ENCODE measurements at regions not wholly inside any gene's neighbourhood (a gene's known extent, or its start where the extent isn't known, plus 50 kb on each side); places are given as distances from the start of the nearest gene placed in this dataset.

DNA sequence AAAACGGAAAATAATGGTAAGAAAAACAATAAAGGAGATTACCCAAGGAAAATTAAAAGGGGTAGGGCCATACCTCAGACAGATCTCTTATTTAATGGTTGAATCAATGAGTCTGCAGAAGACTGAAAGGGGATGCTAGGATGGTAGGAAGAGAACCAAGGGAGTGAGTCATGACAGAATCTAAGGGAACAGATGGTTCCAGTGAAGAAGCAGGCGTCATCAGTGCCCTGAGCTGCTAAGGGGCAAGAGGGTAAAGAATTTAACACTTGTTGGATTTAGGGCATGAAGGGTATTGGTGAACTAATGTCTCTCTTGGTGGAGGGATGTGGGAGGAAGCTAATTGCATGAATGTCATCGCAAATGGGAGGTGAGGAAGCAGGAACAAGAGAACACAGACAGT is 329.2 kb upstream of the TSHZ3 start:
- TF ChIP-seq, protein P1, sequence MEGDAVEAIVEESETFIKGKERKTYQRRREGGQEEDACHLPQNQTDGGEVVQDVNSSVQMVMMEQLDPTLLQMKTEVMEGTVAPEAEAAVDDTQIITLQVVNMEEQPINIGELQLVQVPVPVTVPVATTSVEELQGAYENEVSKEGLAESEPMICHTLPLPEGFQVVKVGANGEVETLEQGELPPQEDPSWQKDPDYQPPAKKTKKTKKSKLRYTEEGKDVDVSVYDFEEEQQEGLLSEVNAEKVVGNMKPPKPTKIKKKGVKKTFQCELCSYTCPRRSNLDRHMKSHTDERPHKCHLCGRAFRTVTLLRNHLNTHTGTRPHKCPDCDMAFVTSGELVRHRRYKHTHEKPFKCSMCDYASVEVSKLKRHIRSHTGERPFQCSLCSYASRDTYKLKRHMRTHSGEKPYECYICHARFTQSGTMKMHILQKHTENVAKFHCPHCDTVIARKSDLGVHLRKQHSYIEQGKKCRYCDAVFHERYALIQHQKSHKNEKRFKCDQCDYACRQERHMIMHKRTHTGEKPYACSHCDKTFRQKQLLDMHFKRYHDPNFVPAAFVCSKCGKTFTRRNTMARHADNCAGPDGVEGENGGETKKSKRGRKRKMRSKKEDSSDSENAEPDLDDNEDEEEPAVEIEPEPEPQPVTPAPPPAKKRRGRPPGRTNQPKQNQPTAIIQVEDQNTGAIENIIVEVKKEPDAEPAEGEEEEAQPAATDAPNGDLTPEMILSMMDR (IDR thresholded peaks at IDR 0.05; ENCODE audit: low read depth, low read length, poor library complexity, severe bottlenecking): no peak
- no peak for TF ChIP-seq EZH2phosphoT487 (IDR thresholded peaks at IDR 0.05; ENCODE audit: borderline replicate concordance, low read length)
